ENCODE measurements at regions not wholly inside any gene's neighbourhood (a gene's known extent, or its start where the extent isn't known, plus 50 kb on each side); places are given as distances from the start of the nearest gene placed in this dataset.

DNA sequence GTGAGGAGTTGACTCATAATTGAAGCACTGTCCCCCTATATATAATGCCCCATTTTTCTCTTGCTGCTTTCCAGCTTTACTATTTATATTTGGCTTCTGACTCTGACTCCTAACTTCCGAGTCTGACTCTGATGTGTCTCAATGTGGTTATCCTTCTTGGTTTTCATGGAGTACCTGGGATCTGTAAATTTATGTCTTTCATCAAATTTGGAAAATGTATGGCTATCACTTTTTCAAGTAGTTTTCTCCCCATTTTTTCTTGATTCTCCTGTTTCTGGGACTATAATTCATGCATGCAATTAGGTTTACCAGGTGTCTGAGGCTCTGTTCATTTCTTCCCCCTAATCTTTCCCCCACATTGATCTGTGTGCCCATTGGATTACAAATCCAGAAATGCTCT, 156.8 kb upstream of the SFRP2 start:
- TF ChIP-seq, protein P1, sequence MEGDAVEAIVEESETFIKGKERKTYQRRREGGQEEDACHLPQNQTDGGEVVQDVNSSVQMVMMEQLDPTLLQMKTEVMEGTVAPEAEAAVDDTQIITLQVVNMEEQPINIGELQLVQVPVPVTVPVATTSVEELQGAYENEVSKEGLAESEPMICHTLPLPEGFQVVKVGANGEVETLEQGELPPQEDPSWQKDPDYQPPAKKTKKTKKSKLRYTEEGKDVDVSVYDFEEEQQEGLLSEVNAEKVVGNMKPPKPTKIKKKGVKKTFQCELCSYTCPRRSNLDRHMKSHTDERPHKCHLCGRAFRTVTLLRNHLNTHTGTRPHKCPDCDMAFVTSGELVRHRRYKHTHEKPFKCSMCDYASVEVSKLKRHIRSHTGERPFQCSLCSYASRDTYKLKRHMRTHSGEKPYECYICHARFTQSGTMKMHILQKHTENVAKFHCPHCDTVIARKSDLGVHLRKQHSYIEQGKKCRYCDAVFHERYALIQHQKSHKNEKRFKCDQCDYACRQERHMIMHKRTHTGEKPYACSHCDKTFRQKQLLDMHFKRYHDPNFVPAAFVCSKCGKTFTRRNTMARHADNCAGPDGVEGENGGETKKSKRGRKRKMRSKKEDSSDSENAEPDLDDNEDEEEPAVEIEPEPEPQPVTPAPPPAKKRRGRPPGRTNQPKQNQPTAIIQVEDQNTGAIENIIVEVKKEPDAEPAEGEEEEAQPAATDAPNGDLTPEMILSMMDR (conservative IDR thresholded peaks at IDR 0.05) = no peak
- TF ChIP-seq EZH2 (IDR thresholded peaks at IDR 0.05; ENCODE audit: low read depth) = no peak
